Stomach (tissue), 4 donors: ENCODE measurements at regions not wholly inside any gene's neighbourhood (a gene's known extent, or its start where the extent isn't known, plus 50 kb on each side); places are given as distances from the start of the nearest gene placed in this dataset.

Experiments used
- CTCF ChIP-seq, 7 experiments: fragments of 450-650 bp in 4 of 7; fragments of 200-600 bp in 3 of 7; sonication (generic) in 3 of 7; IDR thresholded peaks; one replicate each; pipeline ENCODE4 v1.5.1; 2016 to 2019; ENCODE audit warnings: antibody characterized with exemption in 7 of 7, control low read depth in 2 of 7, mild to moderate bottlenecking in 1 of 7
- EP300 ChIP-seq: sonication (generic); formaldehyde crosslinking; IDR thresholded peaks from one replicate; pipeline ENCODE4 v1.6.1; 2017; ENCODE audit warnings: antibody characterized with exemption
- POLR2A ChIP-seq, 4 donors: fragments of 450-650 bp; IDR thresholded peaks; one replicate each; pipeline ENCODE4 v1.6.1; 2016; ENCODE audit warnings: antibody characterized with exemption in 4 of 4, control low read depth in 2 of 4, mild to moderate bottlenecking in 1 of 4, moderate library complexity in 1 of 4

DNA sequence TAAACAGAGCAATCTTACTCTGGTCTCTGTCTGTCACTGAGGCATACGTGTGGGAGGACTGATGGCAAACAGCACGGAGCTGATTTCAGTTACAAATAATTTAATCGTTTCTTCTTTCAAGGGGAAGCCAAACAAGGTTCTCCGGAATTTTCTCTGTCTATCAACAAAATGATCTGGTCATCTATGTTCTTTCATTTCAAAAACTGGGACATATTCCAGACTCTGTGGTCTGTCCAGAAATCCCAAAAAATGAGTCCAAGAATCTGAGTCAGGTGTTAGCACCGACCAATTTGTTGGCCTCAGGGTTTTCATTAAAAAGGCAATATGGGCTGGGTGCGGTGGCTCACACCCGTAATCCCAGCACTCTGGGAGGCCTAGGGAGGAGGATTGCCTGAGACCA, 69.9 kb upstream of the ZNF608 start:
- no peak for TF ChIP-seq CTCF (IDR thresholded peaks at IDR 0.05)
- no peak for TF ChIP-seq EP300
- no peak for TF ChIP-seq POLR2A (IDR thresholded peaks at IDR 0.05)
